Activated CD8-positive, alpha-beta T cell treated with anti-CD3 and anti-CD28 coated beads for 36 hours (primary cell): ENCODE measurements at regions not wholly inside any gene's neighbourhood (a gene's known extent, or its start where the extent isn't known, plus 50 kb on each side); places are given as distances from the start of the nearest gene placed in this dataset.
"Not testable (repeated sequence)": the region's sequence is repeated elsewhere in the genome, so short reads cannot be mapped to it uniquely, and the experiment has no call there.

ENCODE experiments used
- ATAC-seq: fragments of 200-7000 bp; cut with Tn5 transposase; one replicate; pipeline ENCODE4 v1.10.0; 2021; ENCODE audit warnings: mild to moderate bottlenecking, moderate library complexity
- CTCF ChIA-PET: fragments of 350-600 bp; sonication (Branson Sonifier 250); formaldehyde crosslinking; loops from one replicate; lab custom pipeline; 2021; ENCODE audit warnings: antibody characterized with exemption; lab: Charles Lee
- POLR2A ChIA-PET: fragments of 350-600 bp; sonication (Branson Sonifier 250); formaldehyde crosslinking; loops from one replicate; lab custom pipeline; 2021; ENCODE audit warnings: antibody characterized with exemption; lab: Charles Lee
- DNase-seq: peaks from one replicate; pipeline ENCODE4 v3.0.0-alpha.2; 2020
- H3K27ac Mint-ChIP-seq: one replicate; pipeline ENCODE4 v1.8.0; 2021; ENCODE audit warnings: mild to moderate bottlenecking, mixed read lengths
- H3K27me3 Mint-ChIP-seq: one replicate; pipeline ENCODE4 v1.8.0; 2021; ENCODE audit warnings: mixed read lengths
- H3K36me3 Mint-ChIP-seq: one replicate; pipeline ENCODE4 v1.8.0; 2021; ENCODE audit warnings: low read depth, mixed read lengths
- H3K4me1 Mint-ChIP-seq: one replicate; pipeline ENCODE4 v1.8.0; 2021; ENCODE audit warnings: low read depth, mixed read lengths
- H3K4me3 Mint-ChIP-seq: one replicate; pipeline ENCODE4 v1.8.0; 2021; ENCODE audit warnings: mild to moderate bottlenecking, moderate library complexity, mixed read lengths
- H3K9me3 Mint-ChIP-seq: one replicate; pipeline ENCODE4 v1.8.0; 2021; ENCODE audit warnings: mixed read lengths
- CTCF ChIP-seq: fragments of 200-600 bp; IDR thresholded peaks from one replicate; pipeline ENCODE4 v1.8.0; 2022; ENCODE audit warnings: antibody characterized with exemption, mild to moderate bottlenecking
- intact Hi-C: fragments of 100-400 bp; cut with micrococcal nuclease; formaldehyde crosslinking; loops from one replicate; pipeline ENCODE4 v1.10.0; 2022

DNA sequence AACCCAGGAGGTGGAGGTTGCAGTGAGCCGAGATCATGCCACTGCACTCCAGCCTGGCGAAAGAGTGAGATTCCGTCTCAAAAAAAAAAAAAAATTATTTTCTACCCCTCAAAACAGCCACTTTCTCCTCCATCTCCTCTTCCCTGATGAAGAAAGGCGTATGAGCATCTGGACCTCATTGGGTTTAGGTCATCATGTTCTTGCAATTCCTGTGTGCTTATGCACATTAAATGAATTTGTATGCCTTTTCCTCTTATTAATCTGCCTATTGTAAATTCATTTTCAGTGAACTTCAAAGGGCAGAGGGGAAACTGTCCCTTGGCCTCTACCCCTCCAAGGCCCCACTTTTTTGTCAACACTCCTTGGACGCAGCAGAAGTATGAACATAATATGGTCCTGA, 117.8 kb downstream of the RPLP1 start:
- H3K9me3 Mint-ChIP-seq: no peaks in the 10 kb centered on the region
- H3K36me3 Mint-ChIP-seq: no peaks in the 10 kb centered on the region
- DNase-seq (no peak), ATAC-seq (no peak)
- H3K27me3 Mint-ChIP-seq: no peaks in the 10 kb centered on the region
- intact Hi-C loops: loop anchor here (10.0 kb wide), 4 partner anchors 154 to 894 kb away; partner anchors contain the start of gene TLE3
- H3K27ac Mint-ChIP-seq: no peak overlapping the region
- no peak for TF ChIP-seq CTCF
- peaks cover 17% of the 10 kb centered on the region for H3K4me1 Mint-ChIP-seq
- ChIA-PET CTCF (no interaction called here), POLR2A (no interaction called here)
- H3K4me3 Mint-ChIP-seq: no peak overlapping the region

- Mint-ChIP-seq H3K4me1 (peaks cover 21% of the 10 kb centered on the region), H3K27ac (no peak overlapping the region), H3K4me3 (no peak overlapping the region), H3K9me3 (no peaks in the 10 kb centered on the region), H3K27me3 (no peaks in the 10 kb centered on the region), H3K36me3 (no peaks in the 10 kb centered on the region)
- no peak for TF ChIP-seq CTCF
- ATAC-seq (no peak), DNase-seq (no peak)
- intact Hi-C loops: loop anchor here (10.0 kb wide), 4 partner anchors 154 to 894 kb away; partner anchors contain the start of gene TLE3
- ChIA-PET CTCF (no interaction called here), POLR2A (no interaction called here)
Observed at GRCh38 chr15:69570997-69571396, 118.4 kb downstream of the RPLP1 start.

DNA sequence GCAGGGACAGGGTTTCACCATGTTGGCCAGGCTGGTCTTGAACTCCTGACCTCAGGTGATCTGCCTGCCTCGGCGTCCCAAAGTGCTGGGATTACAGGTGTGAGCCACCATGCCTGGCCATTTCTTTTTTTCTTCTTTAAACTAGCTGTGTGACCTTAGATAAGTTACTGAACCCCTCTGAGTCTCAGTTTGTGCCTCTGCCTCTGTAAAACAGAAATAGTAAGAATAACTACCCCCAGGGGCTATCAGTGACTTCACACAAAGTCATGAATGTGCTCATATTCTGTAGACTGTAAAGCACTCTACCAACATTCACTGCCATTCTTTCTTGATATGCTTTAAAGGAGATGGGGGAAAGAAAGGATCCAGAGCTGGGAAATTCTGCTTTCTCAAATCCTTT, 120.7 kb downstream of the RPLP1 start:
- H3K4me3 Mint-ChIP-seq, H3K36me3 Mint-ChIP-seq, H3K9me3 Mint-ChIP-seq, ATAC-seq, POLR2A ChIA-PET, H3K27me3 Mint-ChIP-seq, DNase-seq: not testable (repeated sequence)
- Mint-ChIP-seq H3K27ac (peak overlapping the region; percentile 30), H3K4me1 (peaks cover 32% of the 10 kb centered on the region)
- CTCF ChIA-PET: interaction anchor here (1.0 to 1.7 kb wide), 3 partner anchors 51 to 894 kb away, joined by 3 to 5 read pairs (median 5); no protein-coding TSS in a partner anchor
- intact Hi-C loops: loop anchor here (10.0 kb wide), 4 partner anchors 152 to 892 kb away; partner anchors contain the start of gene TLE3

DNA sequence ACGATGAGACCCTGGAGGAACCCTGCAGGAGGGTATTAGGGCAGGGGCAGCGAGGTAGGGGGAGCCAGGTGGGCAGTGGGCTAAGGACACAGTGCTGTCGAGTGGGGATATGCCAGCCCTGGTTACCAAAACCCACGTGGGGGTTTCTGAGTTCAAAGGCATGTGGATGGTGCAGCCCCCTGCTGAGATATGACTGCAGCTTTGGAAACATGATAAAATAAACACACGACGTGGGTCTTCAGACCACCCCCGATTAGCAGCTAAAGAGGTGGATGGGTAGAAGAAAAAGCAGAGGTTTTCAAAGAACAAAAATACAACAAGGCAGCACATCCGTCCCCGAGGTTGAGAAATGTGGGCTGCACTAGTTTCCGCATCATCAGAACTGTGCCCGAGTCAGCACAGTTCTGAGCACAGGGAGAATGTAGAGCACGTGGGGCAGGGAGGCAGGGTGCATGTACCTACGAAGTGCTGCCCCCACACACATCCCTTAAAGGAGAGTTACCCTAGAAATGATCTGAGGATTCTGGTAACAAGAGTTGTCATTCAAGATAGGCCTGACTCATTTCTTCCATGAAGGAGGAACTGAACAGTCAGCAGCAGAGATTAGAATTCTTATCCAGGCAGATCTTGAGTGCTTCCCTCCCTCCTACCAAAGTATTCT, 121.3 kb downstream of the RPLP1 start:
- H3K36me3 Mint-ChIP-seq: no peaks in the 10 kb centered on the region
- intact Hi-C loops: loop anchor here (10.0 kb wide), 4 partner anchors 151 to 891 kb away; partner anchors contain the start of gene TLE3
- H3K4me3 Mint-ChIP-seq: no peak overlapping the region
- no peak for TF ChIP-seq CTCF
- peaks cover 32% of the 10 kb centered on the region for H3K4me1 Mint-ChIP-seq
- CTCF ChIA-PET: interaction anchor here (1.3 kb wide), 1 partner anchor 95 kb away, joined by 5 read pairs; no protein-coding TSS in a partner anchor
- ATAC-seq: peak; percentile 96
- POLR2A ChIA-PET: no interaction called here
- H3K27me3 Mint-ChIP-seq: no peaks in the 10 kb centered on the region
- DNase-seq: peak; percentile 85
- H3K27ac Mint-ChIP-seq: peak overlapping the region; percentile 50
- no peaks in the 10 kb centered on the region for H3K9me3 Mint-ChIP-seq

DNA sequence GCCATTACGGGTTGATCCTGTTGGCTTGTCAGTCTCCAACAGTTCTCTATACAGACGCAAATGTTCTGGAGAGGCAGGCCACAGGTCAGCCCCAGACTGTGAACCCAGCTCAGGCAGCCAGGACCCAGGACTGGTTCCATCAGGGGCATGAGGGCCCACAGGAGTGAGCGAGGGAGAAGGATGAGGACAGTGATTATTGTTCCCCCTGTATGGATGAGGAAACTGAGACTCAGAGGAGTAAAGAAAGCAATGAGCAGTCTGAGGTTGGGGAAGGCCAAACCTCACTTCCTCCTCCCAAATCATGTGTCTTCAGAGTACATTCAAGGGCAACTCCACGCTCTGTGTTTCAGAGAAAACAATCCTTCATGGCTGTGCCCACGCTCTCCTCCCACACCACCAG, 121.9 kb downstream of the RPLP1 start:
- intact Hi-C loops: loop anchor here (10.0 kb wide), 4 partner anchors 150 to 890 kb away; partner anchors contain the start of gene TLE3
- Mint-ChIP-seq H3K4me1 (peaks cover 32% of the 10 kb centered on the region), H3K36me3 (no peaks in the 10 kb centered on the region), H3K27ac (peak overlapping the region; percentile 32), H3K9me3 (no peaks in the 10 kb centered on the region), H3K27me3 (no peaks in the 10 kb centered on the region), H3K4me3 (no peak overlapping the region)
- ChIA-PET POLR2A (no interaction called here), CTCF (no interaction called here)
- no peak for TF ChIP-seq CTCF
- peak; percentile 10 for DNase-seq
- ATAC-seq: peak; percentile 10
